NCI-H146 (cell line): ENCODE measurements at regions not wholly inside any gene's neighbourhood (a gene's known extent, or its start where the extent isn't known, plus 50 kb on each side); places are given as distances from the start of the nearest gene placed in this dataset.
"Not testable (repeated sequence)": the region's sequence is repeated elsewhere in the genome, so short reads cannot be mapped to it uniquely, and the experiment has no call there.

Experiments used
- DNase-seq: peaks from one replicate; lab custom pipeline; 2025; lab: John Stamatoyannopoulos, UW

DNA sequence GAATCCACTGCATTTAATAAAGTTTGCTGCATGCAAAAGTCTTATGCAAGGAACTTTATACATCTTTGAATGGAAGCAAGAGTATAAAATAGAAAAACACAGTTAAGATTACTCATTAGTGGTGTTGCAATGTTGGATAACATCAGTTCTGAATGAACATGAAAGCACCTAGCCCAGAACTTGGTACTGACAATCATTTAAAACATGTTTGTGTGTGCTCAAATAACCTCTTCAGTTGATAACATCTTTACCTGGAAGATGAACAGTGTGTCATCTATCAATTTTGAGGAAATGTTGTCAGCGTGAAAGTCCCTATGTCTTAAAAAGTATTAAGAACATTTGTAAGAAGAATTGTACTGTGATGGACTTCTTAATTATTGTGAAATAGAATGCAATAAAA, 370.4 kb upstream of the GRAMD2B start:
- no peak for DNase-seq

DNA sequence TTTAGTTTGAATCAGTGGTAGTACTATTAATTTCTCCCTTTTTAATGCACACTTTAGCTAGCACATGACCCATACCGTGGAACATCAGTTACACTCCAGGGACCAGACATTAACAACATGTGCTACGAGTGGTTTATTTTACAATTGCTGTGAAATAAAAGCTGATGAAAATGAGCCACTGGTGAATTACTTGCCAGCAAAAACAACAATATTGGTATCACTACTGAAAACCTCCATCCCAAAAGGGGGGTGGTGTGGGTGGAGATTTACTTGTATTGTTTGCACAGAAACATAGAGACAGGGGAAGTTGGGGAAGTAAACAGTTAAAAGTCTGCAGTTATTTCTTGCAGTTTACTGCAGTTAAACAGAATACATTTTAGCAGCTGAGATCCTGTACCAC, 369.6 kb upstream of the GRAMD2B start:
- DNase-seq = no peak

DNA sequence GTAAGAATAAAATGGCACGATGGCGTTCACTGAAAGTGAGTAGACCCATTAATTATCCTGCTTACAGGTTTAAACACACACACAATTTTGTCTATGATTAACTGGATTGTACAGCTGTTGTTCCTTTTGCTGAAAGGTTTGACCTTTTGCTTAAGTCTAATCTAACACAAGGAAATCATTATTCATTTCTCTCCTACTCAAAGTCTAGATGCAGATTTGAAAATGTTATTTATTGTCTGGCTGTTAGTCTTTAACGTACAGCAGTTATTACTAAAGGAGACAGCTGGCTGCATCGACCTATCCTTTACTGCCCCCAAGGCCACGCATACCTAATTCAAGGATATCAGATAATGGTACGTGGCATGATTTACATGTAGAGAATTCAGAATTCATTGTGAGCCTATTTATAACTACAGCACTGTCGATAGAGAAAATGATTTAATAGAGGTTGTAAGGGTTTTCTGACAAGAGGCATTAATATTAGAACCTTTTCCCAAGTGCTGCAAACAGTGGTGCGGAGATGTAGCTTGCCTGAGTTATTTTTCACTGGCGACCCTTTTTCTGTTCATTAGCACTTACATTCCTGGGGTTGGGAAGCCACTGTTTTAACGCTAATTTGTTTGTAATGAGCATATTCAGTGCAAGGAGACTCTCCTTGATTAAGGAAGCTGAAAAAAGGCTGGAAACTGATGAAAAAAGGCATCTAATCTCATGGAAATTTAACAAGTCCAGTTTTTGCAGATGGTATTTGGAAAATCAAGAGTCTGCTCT, 368.4 kb upstream of the GRAMD2B start:
- peak; percentile 73 for DNase-seq

DNA sequence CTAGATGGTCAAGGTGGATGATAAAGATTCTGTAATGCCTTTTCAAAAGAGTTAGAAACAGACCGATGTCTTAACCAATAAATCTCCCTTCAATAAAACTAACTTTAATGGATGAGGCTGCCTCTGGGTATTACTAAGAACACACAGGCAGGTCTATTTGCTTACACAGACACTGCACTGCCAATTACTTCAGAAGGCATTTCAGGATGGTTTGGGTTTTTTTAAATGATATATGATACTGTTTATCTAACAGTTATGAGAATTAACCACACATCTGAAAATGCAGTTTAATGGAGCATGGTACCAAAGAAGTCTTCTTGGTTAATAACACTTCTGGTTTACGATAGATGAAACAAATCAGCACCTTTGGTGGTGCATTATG, 367.9 kb upstream of the GRAMD2B start:
- DNase-seq = peak; percentile 84

DNA sequence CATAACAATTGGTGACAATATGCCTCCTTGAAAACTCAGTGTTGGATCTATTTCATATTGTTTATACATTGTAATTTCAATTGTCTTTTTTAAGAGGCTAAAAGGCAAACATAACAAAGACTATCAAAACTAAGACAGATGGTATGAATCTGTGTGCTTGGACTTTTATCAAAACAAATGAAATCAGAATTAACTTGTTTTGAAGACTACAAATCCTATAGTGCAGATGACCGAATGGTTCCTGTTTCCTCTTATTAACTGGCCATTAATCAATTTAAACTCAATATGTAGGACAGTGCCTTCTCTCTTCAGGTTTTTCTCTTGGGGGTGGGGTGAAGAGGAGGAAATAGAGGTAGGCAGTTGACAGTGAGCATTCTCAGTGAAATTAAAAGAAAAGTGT, 366.9 kb upstream of the GRAMD2B start:
- no peak for DNase-seq

DNA sequence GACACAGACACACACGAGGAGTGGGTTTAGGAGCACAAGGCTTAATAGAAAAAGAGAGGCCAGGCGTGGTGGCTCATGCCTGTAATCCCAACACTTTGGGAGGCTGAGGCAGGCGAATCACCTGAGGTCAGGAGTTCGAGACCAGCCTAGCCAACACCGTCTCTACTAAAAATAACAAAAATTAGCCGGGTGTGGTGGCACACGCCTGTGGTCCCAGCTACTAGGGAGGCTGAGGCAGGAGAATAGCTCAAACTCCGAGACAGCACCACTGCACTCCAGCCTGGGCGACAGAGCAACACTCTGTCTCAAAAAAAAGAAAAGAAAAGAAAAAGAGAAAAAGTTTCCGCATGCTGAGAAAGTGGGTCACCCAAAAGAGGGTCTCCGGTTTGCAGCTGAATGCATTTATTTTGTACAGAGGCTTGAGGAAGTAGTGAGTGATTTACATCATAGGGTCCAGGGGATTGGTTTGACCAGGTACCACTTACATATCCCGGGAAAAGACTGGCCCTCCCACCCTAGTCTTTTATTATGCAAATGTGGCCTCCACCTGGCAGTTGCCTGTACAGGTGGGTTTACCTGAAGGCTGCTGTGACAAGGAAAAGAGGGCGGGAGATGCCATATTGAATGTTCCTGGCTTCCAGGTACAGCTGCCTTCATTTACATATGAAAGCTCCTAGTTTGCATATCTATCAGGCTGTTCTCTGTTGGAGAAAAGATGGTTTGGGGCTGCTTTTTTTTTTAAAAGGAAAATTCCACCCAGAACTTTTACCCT, 366.2 kb upstream of the GRAMD2B start:
- DNase-seq = peak; percentile 69

DNA sequence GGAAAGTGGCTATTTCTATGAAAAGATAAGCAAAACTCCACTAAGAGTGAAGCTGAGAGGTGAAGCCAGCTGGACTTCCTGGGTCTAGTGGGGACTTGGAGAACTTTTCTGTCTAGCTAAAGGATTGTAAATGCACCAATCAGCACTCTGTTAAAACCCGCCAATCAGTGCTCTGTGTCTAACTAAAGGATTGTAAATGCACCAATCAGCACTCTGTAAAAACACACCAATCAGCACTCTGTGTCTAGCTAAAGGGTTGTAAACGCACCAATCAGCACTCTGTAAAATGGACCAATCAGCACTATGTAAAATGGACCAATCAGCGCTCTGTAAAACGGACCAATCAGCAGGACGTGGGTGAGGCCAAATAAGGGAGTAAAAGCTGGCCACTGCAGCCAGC, 364.8 kb upstream of the GRAMD2B start:
- not testable (repeated sequence) for DNase-seq

DNA sequence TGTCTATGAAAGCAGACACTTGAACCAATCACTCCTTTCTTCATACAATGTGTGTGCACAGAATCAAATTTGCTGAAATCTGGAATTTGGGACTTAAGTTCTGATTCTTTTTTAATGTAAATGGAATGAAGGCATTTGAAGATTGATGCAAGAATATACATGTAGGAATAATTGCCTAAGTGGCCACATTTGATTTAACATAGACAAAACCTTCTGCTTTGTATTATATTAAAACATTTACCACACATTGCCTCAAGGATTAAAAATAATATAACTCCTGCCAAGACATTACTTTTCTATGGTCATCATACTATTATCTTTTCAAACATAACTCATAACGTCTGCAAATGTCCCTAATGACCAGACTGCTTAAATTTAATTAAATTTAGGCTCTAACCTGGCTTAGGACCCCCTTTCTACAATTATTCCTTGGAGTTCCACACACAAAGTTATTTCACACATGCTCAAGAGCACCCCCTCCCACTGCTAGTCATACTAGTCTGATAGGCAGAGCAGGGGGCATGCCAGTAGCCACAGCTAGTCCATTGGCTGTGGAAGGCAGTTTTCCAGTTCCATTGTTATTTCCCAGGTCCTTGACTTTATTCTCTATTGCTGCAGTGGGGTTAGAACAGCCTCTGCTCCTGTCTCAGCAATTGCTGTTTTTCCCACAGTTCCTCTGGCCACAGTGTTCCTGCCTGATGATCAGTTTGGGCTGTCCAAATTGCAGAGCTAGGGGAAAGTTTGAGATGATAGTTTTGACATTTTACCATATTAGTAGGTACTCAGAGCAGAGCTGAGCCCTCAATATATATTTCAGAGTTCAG, 360.6 kb upstream of the GRAMD2B start:
- DNase-seq = no peak

DNA sequence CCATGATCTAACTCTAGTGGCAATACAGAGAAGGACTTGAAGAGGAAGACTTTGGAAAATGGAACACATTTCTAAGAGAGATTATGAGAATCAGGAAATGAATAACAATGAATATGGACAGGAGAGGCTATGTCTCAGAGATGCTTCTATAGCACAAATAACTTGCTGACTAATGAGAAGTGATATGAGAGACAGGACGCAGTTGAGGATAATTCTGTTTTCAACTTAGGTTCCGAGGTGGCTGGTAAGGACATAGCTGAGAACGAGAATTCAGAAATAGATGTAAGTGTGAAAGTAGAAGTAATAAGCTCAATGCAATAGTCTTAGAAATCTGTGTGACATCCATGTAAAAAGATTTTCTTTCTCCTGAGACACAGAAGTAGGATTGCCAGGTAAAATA, 358.1 kb upstream of the GRAMD2B start:
- DNase-seq = no peak

DNA sequence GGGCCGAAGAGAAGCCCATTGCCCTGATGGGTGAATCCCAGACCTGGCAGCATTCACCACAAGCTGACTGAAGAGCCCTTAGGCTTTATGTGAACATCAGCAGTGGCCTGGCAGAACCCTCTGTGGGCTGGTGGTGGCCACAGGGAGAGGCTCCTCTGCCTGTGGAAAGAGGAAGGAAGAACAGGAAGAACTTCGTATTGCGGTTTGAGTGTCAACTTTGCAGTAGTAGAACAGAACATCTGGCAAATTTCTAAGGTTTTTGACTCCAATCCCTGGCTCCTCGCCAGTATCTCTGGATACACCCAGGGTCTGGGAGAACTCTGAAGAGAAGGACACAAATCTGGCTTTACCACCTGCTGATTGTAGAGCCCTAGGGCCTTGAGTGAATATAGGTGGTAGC, 356.4 kb upstream of the GRAMD2B start:
- DNase-seq = no peak

DNA sequence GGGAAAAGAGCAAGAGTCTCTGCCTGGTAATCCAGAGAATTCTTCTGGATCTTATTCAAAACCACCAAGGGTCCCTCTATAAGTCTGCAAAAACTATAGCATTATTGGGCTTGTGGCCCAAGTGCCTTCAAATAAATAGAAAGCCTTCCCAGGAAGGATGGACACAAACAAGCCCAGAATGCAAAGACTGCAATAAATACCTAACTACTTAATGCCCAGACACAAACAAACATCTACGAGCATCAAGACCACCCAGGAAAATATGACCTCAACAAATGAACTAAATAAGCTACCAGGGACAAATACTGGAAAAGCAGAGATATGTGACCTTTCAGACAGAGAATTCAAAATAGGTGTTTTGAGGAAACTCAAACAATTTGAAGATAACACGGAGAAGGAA, 355.8 kb upstream of the GRAMD2B start:
- DNase-seq = no peak

DNA sequence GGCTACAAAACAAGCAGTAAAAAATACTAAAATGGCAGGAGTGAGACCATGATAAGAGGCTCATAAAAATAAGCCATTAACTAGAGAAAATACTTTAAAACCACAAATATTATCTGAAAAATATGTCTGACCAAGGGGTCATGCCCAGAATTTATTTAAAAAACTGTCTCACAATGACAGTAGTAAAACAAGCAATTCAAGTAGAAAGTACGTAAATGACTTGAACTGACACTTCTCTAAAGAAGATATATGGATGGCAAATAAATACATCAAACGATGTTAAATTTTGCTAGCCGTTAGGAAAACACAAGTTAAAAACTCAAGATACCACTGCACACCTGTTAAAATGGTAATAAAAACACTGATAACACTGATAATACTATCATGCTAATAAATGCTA, 353.9 kb upstream of the GRAMD2B start:
- DNase-seq = no peak

DNA sequence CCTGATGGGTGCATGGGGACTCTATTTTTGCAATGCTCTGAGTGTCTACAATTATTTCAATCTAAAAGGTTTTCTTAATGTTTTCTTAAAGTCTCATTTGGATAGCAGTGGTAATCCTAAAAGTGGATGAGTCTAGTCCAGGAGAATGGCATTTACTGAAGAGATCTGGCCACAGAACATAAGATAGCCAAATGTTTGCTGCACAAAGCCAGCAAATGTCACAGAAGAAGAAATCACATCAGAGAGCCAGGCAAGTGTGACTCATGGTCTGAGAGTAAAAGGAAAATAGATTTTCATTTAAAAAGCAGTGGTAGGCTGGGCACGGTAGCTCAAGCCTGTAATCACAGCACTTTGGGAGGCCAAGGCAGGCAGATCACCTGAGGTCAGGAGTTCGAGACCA, 352.7 kb upstream of the GRAMD2B start:
- DNase-seq = no peak

DNA sequence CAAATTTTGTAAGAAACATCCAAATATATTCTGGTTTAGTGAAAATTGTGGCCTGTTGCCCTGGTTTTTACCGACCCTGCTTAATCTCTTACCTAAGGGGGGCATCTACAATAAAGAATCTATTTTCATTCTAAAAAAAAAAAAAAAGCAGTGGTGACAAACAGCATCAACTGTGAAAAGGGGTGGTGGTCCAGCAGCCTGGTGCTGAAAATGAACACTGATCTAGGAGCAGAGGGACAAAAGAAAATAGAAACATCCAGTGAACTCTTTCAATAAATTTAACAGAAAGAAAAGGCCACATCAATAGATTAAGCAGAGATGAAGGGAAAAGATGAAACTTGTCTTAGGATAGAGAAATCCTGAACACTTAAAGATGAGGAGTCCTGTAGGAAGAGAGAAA, 348.7 kb upstream of the GRAMD2B start:
- no peak for DNase-seq

DNA sequence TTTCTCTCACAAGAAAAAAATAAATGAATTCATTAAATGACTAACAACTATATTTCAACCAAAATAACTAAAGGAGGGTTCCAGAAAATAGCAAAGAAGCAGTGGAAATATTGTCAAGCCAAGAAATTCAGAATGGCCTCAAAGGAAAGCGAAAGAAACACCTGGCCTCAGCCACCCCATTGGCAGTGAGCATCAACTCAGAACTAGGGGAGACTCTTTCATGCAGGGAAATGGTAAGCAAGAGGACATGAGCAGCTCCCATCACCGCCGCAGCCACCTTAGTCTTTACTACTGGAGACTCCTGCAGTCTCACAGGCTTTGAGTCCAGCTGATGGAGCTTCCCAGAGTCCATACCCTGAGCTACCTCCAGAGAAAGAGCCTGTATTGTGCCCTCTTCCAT, 343.9 kb upstream of the GRAMD2B start:
- DNase-seq = no peak

DNA sequence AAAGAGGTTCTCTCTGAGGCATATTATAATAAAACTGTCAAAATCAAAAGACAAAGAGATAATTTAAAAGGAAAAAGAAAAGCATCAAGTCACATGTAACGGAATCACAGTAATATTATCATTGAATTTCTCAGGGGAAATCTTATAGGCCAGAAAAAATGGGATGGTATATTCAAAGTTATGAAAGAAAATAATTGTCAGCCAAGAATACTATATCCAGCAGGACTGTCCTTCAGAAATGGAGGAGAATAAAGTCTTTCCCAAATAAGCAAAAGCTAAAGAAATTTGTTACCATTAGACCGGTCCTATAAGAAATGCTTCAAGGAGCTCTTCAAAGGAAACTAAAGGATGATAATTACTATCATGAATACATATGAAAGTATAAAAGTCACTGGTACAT, 342.0 kb upstream of the GRAMD2B start:
- no peak for DNase-seq

DNA sequence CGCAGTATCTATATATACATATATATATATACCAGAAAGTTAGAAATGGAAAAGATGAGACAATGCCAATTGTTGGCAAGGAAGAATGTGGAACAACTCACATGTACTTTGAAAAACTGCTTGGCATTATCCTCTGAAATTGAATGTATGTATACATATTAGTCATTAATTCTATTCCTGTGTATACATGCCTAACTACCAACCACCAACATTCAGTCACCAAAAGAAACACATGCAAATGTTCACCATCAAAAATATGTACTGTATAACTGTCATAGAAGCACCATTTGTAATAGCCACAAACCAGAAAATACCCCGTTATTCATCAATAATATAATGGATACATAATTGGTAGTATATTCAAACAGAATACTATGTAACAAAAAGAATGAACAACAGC, 330.2 kb upstream of the GRAMD2B start:
- no peak for DNase-seq

DNA sequence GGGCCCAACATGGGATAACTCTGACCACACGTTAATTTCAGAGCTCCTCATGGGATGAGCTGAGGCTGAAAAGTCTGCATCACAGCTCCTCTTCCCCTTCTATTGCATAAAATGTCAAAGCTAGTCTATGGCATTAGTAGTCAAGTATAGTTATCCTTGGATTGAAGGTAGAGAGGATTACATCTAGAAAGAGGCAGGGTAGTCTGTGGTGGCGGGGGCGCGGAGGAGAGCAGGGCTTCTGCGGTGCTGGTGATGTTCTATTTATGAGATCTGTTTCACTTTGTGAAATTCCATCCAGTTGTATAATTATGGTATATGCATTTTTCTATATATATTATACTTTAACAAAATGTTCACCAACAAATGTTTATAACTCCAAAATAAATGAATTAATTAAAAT, 329.5 kb upstream of the GRAMD2B start:
- no peak for DNase-seq

DNA sequence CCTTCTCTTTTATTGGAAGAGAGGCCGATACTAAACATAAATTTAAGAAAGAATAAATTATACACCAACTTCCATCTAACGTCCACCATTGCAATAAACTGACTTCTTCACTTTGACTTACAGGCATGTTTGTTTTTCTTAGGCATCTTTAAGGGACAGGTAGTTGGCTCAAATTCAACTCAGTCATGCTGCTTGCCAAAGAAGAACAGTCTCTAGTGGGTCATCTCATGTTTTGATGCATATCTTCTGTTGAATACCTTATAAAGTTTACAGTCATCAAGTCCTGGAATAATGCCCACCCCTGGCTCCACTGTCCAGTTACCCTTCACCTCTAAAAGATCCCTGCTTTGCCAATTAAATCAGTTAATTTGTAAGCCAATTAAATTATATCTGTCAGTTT, 328.2 kb upstream of the GRAMD2B start:
- DNase-seq = no peak

DNA sequence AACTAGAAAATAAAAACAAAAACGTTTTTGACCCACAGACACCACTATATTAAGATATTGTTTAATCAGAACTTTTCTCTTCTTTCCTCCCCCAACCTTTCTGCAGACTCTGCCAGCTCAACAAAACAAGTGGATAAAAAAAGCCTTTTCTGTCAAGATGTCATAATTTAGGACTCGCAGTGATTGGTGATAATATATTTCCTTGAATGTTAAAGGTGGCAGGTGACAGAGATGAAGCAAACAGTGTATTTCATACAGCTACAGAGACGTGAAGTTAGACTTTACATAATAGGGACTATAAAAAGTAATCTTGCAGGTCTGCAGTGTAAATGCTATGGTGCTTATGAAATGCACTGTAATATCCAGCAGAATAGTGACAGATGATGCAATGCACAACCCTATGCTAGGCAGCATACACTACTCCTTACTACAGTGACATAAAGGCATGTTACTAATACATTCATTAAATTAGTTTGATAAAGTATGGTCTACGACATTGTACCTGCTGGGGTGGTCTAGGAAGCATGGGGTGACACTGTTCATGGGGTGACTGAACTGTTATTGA, 326.7 kb upstream of the GRAMD2B start:
- no peak for DNase-seq

DNA sequence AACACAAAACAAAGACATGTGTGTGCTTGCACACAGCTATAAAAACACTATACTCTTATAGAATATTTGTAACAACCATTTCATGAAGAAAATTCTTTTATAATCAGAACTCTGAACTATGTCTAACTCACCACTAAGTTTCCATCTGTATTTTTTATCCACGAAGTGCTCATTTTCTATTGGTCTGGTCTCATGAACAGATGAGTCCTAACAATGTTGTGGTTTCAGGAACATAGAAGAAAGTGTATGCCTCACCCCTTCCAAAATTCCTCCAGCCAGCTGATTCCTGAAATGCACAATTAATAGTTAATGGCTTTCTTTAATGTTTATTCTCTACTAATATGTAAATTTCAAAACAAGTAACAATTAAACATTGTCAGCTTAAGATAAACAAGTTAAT, 325.3 kb upstream of the GRAMD2B start:
- DNase-seq = no peak

DNA sequence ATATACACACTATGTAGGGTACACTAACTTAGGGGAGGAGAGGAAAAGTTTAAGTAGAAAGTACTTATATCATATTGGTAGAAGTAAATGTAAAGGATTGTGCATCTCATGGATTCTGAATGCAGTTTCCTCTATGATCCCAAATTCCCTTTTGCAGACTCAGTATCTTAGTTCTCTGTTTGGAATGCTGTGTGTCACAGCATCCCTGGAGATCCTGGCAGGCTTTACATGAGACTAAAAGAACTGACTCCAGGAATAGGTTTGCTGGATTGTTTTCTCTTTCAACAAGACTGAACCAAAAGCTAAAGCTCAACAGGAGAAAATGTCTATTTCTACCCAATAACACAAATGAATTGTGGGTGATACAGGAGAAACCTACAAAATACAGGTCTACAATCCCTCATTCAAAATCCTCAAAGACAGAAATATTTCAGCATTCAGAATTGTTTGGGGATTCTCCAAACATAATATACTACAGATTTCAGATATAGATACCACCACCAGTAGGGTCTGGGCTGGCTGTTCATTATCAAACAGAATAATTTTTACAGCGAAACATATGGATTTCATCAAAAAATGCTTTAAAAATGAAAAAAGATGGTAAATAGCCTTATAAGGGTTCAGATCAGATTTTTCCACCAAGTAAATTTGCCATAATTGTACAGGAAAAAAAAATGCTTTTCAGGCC, 324.7 kb upstream of the GRAMD2B start:
- no peak for DNase-seq
